NCI-H226 (cell line): ENCODE measurements at regions not wholly inside any gene's neighbourhood (a gene's known extent, or its start where the extent isn't known, plus 50 kb on each side); places are given as distances from the start of the nearest gene placed in this dataset.
"Not testable (repeated sequence)": the region's sequence is repeated elsewhere in the genome, so short reads cannot be mapped to it uniquely, and the experiment has no call there.

Experiments
- DNase-seq: peaks from one replicate; pipeline ENCODE4 v3.0.0-alpha.2; 2015

- DNase-seq: no peak
Measured at GRCh38 chr9:102355982-102356381, 617.5 kb upstream of the GRIN3A start.

- DNase-seq: no peak
Measured at GRCh38 chr9:102354041-102354440, 615.6 kb upstream of the GRIN3A start.

GRCh38 chr9:102337471-102337870 lies 599.0 kb upstream of the GRIN3A start:
- not testable (repeated sequence) for DNase-seq

DNA sequence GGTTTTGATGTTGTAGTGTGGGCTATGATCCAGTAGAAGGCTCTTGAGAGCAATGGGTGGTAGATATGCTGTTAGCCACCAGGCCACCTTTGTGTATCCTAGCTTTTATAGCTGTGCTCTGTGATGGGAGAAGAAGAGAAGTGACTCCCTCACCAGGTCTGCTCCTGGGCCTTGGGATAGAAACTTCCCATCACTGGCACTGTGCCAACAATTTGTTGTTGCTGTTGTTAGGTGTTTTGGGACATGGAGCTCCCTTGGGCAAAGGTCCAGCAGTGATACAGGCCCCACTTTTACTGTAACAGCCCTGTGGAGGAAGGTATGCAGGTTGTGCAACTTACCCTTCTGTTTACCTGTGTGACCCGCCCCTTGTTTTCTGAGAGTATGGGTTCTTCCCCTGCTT lies 570.9 kb upstream of the GRIN3A start:
- DNase-seq: no peak

- DNase-seq: no peak
Measured at GRCh38 chr9:102295188-102295587, 556.7 kb upstream of the GRIN3A start.

DNA sequence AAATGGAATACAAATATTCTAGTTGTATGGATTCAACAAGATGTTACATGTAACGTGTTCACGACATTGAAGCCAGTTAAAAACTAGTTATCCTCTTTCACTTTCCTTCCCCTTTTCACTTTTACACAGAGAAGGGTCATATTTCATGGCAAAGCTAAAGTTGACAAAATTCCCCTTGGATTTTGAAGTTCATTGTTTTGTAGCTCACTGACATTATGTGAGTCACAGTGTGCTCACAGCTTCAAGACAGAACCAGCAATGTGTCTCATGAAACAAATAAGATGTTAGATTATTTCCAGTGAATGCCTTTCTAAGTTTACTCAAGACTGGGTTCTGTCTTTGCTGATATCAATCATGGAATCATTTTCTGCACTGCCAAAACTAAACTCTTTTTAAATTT lies 535.5 kb upstream of the GRIN3A start:
- DNase-seq: no peak

DNA sequence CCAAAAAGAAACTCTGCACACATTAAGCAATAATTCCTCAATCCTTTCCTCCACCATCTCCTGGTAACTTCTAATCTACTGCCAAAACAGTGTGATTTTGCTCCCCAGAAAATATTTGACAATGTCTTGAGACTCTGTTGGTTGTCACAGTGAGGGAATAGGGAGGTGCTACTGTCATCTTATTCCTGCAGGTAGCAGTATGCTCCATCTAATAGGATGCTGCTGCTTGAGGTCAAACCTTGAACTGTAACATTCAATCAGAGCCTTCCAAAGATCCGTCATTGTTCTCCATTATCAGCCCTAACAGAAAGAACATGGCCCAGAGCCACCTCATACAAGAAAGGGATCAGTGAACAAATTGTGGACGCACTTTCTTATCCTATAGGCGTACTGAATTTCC lies 514.7 kb upstream of the GRIN3A start:
- no peak for DNase-seq

DNA sequence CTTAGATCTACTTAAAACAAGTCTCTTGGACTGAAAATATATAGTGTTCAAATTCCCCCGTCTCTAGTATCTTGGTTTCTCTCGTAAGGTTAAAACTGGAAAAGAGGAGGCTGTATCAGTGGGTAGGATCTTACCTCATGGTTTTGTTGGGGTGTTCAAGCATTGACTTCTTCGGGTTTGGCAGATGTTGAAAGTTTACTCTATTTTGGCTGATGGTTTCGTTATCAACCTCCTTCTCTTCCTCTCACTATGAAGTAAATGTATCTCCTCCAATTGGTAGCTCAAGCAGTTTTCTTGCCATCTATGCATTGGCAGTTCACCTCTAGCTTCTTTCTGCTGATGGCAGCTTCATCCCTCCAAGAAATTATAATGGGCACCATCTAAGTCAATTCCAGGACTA lies 506.5 kb upstream of the GRIN3A start:
- DNase-seq: no peak

DNA sequence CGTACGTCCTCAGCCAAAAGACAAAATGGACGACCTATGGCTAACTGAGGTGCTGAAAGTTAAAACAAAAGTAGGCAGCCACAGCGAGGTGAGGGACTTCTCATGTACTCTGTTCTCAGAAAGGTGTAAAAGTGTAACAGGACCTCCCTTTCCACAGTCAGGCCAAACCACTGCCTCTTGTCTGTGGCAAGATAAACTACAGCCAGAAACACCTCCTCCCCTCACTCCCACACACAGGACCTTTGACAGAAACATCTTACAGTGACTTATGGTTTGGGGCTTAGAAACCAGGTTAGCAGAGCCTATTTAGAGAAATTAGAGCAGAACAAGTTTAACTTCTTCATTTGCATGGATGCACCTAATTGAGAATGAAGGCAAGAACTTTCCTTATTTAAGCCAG lies 499.1 kb upstream of the GRIN3A start:
- DNase-seq: no peak

DNA sequence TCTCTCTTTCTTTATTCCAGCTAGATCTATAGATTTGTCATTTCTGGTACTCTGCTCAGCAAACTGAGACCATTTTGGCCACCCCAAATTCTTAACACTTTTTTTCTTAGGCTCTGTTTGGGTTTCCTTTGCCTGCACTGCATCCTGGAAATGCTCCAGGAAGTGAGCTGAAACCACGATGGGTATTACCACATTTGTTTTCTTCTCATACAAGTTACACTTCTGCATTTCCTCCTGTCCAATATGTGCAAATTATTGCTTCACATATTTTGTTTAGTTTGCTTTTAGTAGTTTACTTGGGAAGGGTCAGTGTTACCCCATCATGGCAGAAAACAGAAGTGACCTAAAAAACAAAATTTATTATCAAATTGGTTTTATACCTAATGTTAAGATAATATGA lies 498.6 kb upstream of the GRIN3A start:
- DNase-seq: no peak

- DNase-seq: not testable (repeated sequence)
Measured at GRCh38 chr9:102227416-102227815, 489.0 kb upstream of the GRIN3A start.

GRCh38 chr9:102225841-102226441 lies 487.5 kb upstream of the GRIN3A start:
- no peak for DNase-seq

- DNase-seq: not testable (repeated sequence)
Measured at GRCh38 chr9:102223320-102224136, 485.1 kb upstream of the GRIN3A start.

- DNase-seq: no peak
Measured at GRCh38 chr9:102209176-102209575, 470.7 kb upstream of the GRIN3A start.

GRCh38 chr9:102206432-102206831 lies 468.0 kb upstream of the GRIN3A start:
- no peak for DNase-seq

- no peak for DNase-seq
Measured at GRCh38 chr9:102205251-102205650, 466.8 kb upstream of the GRIN3A start.

DNA sequence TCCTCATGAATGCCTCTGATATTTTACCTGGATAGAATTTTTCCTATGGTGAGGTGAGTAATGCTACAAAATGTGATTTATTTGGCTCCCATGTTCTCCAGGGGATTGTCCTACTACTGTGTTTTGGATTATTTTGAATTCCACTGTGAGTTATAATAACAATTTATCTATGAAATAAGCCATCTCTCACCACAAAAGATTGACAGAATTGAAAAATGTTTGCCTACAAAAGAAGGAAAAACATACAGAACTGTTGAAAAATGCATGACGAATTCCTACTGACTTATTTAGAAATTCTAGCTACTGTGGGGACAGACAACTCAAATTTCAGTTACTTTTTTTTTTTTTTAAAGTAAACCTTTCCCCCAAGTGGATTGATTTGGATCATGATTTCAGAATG lies 463.7 kb upstream of the GRIN3A start:
- DNase-seq: no peak

- no peak for DNase-seq
Measured at GRCh38 chr9:102185962-102186361, 447.5 kb upstream of the GRIN3A start.

GRCh38 chr9:102185371-102185770 lies 446.9 kb upstream of the GRIN3A start:
- DNase-seq: no peak

DNA sequence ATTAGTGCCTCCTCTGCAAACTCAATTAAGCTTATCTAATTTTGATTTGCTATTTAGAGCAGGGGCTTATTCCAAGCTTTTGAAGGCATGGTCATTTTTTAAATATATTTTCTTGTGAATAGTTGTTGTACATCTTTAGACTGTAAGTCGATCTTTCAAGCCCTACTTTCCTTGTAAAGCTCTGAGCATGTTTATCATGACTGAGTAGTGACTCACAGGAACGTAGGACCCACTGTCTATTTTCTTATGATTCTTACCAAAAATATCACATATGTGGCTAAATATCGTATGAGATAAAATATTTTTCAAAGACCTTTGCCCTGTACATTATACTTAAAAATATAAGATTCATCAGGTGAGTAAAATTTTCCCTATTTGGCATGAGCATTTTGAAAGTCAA lies 440.4 kb upstream of the GRIN3A start:
- no peak for DNase-seq

GRCh38 chr9:102174202-102174601 lies 435.8 kb upstream of the GRIN3A start:
- DNase-seq: not testable (repeated sequence)

- no peak for DNase-seq
Measured at GRCh38 chr9:102164247-102164646, 425.8 kb upstream of the GRIN3A start.

GRCh38 chr9:102153081-102153480 lies 414.6 kb upstream of the GRIN3A start:
- DNase-seq: not testable (repeated sequence)

GRCh38 chr9:102135768-102136167 lies 397.3 kb upstream of the GRIN3A start:
- no peak for DNase-seq

GRCh38 chr9:102124465-102124864 lies 386.0 kb upstream of the GRIN3A start:
- DNase-seq: no peak
